Tibial artery (tissue), 4 donors: ENCODE measurements at regions not wholly inside any gene's neighbourhood (a gene's known extent, or its start where the extent isn't known, plus 50 kb on each side); places are given as distances from the start of the nearest gene placed in this dataset.

Experiments used
- DNase-seq, 2 donors: peaks; one replicate each; pipeline ENCODE4 v3.0.0-alpha.2; 2019
- H3K27ac ChIP-seq, 2 donors: fragments of 200-600 bp; sonication (generic) in 1 of 2; 1 replicate in 1 of 2; 2 replicates in 1 of 2; pipeline ENCODE4 v1.5.1; 2018 to 2019; ENCODE audit warnings: mild to moderate bottlenecking in 1 of 2
- H3K27me3 ChIP-seq, 2 donors: fragments of 200-600 bp; sonication (generic) in 1 of 2; one replicate each; pipeline versions ENCODE4 v1.5.1 to v1.6.0; 2016 to 2019
- H3K36me3 ChIP-seq, 3 donors: fragments of 200-600 bp; sonication (generic) in 2 of 3; one replicate each; pipeline ENCODE4 v1.5.1; 2016 to 2019; ENCODE audit warnings: mild to moderate bottlenecking in 2 of 3
- H3K4me1 ChIP-seq, 4 donors: fragments of 200-600 bp; sonication (generic) in 2 of 4; 1 replicate in 3 of 4; 2 replicates in 1 of 4; pipeline ENCODE4 v1.5.1; 2016 to 2019
- H3K4me3 ChIP-seq, 2 donors: fragments of 200-600 bp; sonication (generic) in 1 of 2; 1 replicate in 1 of 2; 2 replicates in 1 of 2; pipeline ENCODE4 v1.5.1; 2018 to 2019; ENCODE audit warnings: mild to moderate bottlenecking in 2 of 2
- H3K9me3 ChIP-seq, 3 donors: fragments of 200-600 bp; sonication (generic) in 1 of 3; one replicate each; pipeline ENCODE4 v1.5.1; 2016 to 2019
- intact Hi-C: fragments of 100-400 bp; cut with DNase I; formaldehyde crosslinking; loops from one replicate; pipeline ENCODE4 v1.15.0; 2023; ENCODE audit warnings: low total_unique reads
- TF ChIP-seq, protein P1 (sequence below), 2 experiments: fragments of 200-600 bp in 1 of 2; fragments of 450-650 bp in 1 of 2; IDR thresholded peaks; one replicate each; pipeline ENCODE4 v1.5.1; 2017 to 2019; ENCODE audit warnings: antibody characterized with exemption in 2 of 2, mild to moderate bottlenecking in 1 of 2, moderate library complexity in 1 of 2

GRCh38 chr2:3066831-3067230, 310.8 kb downstream of the EIPR1 start:
- TF ChIP-seq, protein P1, sequence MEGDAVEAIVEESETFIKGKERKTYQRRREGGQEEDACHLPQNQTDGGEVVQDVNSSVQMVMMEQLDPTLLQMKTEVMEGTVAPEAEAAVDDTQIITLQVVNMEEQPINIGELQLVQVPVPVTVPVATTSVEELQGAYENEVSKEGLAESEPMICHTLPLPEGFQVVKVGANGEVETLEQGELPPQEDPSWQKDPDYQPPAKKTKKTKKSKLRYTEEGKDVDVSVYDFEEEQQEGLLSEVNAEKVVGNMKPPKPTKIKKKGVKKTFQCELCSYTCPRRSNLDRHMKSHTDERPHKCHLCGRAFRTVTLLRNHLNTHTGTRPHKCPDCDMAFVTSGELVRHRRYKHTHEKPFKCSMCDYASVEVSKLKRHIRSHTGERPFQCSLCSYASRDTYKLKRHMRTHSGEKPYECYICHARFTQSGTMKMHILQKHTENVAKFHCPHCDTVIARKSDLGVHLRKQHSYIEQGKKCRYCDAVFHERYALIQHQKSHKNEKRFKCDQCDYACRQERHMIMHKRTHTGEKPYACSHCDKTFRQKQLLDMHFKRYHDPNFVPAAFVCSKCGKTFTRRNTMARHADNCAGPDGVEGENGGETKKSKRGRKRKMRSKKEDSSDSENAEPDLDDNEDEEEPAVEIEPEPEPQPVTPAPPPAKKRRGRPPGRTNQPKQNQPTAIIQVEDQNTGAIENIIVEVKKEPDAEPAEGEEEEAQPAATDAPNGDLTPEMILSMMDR (IDR thresholded peaks at IDR 0.05): no peak
- Histone ChIP-seq H3K4me1 (no peaks in the 10 kb centered on the region), H3K9me3 (no peaks in the 10 kb centered on the region), H3K27me3 (no peaks in the 10 kb centered on the region), H3K4me3 (no peak overlapping the region), H3K27ac (no peak overlapping the region), H3K36me3 (no peaks in the 10 kb centered on the region)
- intact Hi-C loops: no loop called here
- no peak for DNase-seq

DNA sequence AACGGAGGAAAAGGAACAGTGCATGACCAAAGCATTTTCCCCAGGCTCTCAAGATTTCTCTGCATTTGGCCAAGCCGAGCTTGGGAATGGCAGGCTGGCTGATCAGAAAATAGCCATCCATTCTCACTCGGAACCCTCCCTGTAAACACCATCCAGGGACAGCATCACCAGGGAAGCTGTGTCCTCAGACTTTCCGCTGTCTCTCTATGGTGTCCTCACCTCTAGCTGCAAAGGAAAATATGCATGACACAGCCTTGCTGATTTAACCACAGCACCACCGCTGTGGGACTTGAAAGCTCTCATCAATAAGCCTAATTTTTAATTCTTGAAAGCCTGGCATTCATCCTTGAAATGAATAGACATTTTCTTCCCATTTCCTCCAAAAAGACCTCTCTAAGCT, 311.7 kb downstream of the EIPR1 start:
- Histone ChIP-seq H3K27me3 (no peaks in the 10 kb centered on the region), H3K36me3 (no peaks in the 10 kb centered on the region), H3K27ac (no peak overlapping the region), H3K9me3 (no peaks in the 10 kb centered on the region), H3K4me3 (no peak overlapping the region), H3K4me1 (no peaks in the 10 kb centered on the region)
- TF ChIP-seq, protein P1 (IDR thresholded peaks at IDR 0.05): no peak
- intact Hi-C loops: no loop called here
- DNase-seq: no peak

DNA sequence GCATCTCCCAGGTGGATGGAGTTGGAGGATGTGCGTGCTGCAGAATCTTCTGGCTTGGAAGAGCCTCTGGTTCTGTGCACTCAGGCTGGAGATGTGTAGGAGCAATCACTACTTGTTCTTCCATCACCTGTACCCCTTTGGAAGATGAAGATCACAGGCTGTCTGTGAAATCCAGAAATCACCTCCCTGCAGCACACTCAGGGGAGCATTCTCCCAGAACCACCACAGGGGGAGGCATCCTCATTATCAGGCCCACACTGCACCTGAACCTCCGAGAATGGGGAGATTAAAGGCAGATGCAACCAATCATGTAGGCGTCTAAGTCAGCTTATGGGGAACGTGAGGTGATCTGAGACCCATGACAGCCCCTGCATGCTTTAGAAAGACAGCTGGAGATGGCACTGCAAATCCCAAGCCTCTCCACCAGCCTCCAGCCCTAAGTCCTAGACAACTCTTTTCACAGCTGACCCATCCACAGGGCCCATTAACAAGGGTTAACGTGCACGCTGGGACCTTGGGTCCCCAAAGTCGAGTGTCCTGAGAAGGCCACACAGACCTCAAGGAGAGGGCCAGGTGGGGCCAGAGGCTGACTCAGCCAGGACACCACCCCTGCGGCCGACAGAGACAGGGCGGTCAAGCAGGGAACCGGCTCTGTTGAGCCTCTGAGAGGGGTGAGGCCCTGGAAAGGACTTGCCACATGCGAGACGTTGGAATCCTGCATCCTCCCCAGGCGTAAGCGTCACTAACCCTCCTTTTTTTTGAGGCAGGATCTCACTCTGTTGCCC, 314.9 kb downstream of the EIPR1 start:
- TF ChIP-seq, protein P1 (IDR thresholded peaks at IDR 0.05): no peak

DNA sequence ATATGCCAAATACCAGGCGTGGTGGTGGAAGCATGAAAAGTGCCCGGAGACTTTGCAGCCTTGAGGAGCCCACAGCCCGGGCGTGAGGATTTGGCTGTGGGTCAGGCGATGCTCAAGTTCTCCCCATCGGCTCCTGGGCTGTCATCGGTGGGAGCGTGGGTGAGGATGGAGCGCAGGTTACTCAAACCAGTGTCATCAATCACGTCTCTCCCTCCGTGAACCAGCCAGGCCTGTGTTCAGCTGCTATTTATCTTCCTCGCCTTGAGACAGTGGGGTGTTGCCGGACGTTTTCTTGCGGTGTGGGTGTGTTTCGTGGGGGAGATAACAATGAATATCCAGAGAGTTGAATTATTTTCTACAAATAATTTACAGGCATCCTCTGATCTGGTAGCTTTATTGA, 317.6 kb downstream of the EIPR1 start:
- Histone ChIP-seq H3K9me3 (no peaks in the 10 kb centered on the region), H3K36me3 (no peaks in the 10 kb centered on the region), H3K27me3 (no peaks in the 10 kb centered on the region), H3K4me3 (no peak overlapping the region), H3K27ac (no peak overlapping the region), H3K4me1 (no peaks in the 10 kb centered on the region)
- TF ChIP-seq, protein P1 (IDR thresholded peaks at IDR 0.05): no peak
- intact Hi-C loops: no loop called here
- DNase-seq: no peak

More for the DNA sequence above, 314.9 kb downstream of the EIPR1 start:
- Histone ChIP-seq H3K36me3 (no peaks in the 10 kb centered on the region), H3K4me3 (no peak overlapping the region), H3K27me3 (no peaks in the 10 kb centered on the region), H3K4me1 (no peaks in the 10 kb centered on the region), H3K9me3 (no peaks in the 10 kb centered on the region), H3K27ac (no peak overlapping the region)
- intact Hi-C loops: no loop called here
- DNase-seq: no peak

- no peak for DNase-seq
- Histone ChIP-seq H3K9me3 (no peaks in the 10 kb centered on the region), H3K27ac (no peak overlapping the region), H3K4me1 (no peaks in the 10 kb centered on the region), H3K36me3 (no peaks in the 10 kb centered on the region), H3K27me3 (no peaks in the 10 kb centered on the region), H3K4me3 (no peak overlapping the region)
- intact Hi-C loops: no loop called here
- TF ChIP-seq, protein P1 (IDR thresholded peaks at IDR 0.05): no peak
Measured at GRCh38 chr2:3059141-3059925, 318.3 kb downstream of the EIPR1 start.
